CD4-positive, alpha-beta T cell (primary cell): ENCODE measurements at regions not wholly inside any gene's neighbourhood (a gene's known extent, or its start where the extent isn't known, plus 50 kb on each side); places are given as distances from the start of the nearest gene placed in this dataset.

Source experiments
- ATAC-seq: fragments of 200-7000 bp; cut with Tn5 transposase; one replicate; pipeline ENCODE4 v1.10.0; 2022; ENCODE audit warnings: mild to moderate bottlenecking; ENCODE audit not compliant: poor library complexity
- CTCF ChIA-PET: fragments of 350-600 bp; sonication (Branson Sonifier 250); formaldehyde crosslinking; loops from one replicate; lab custom pipeline; 2021; ENCODE audit warnings: antibody characterized with exemption, inconsistent platforms; lab: Charles Lee
- POLR2A ChIA-PET: fragments of 350-600 bp; sonication (Branson Sonifier 250); formaldehyde crosslinking; loops from one replicate; lab custom pipeline; 2021; ENCODE audit warnings: antibody characterized with exemption, inconsistent platforms; lab: Charles Lee
- DNase-seq, 14 experiments: peaks; one replicate each; pipeline ENCODE4 v3.0.0-alpha.2; 2013 to 2020; ENCODE audit warnings: mixed read lengths in 2 of 14
- H3K27ac ChIP-seq, 2 donors: one replicate each; pipeline versions ENCODE4 v1.5.1 to v1.7.0; 2013; ENCODE audit warnings: low read length in 2 of 2, low read depth in 1 of 2, mild to moderate bottlenecking in 1 of 2
- H3K27me3 ChIP-seq, 2 experiments: 1 replicate in 1 of 2; 2 replicates in 1 of 2; pipeline versions ENCODE4 v1.6.1 to v1.7.0; 2013; ENCODE audit warnings: low read length in 2 of 2, control low read depth in 1 of 2, mild to moderate bottlenecking in 1 of 2, moderate library complexity in 1 of 2; ENCODE audit not compliant: insufficient read depth in 2 of 2, control insufficient read depth in 1 of 2
- H3K36me3 ChIP-seq: one replicate; pipeline ENCODE4 v1.6.1; 2013; ENCODE audit warnings: low read length, control low read depth; ENCODE audit not compliant: insufficient read depth
- H3K4me1 ChIP-seq: one replicate; pipeline ENCODE4 v1.6.1; 2013; ENCODE audit warnings: low read length, control low read depth; ENCODE audit not compliant: insufficient read depth
- H3K4me3 ChIP-seq: one replicate; pipeline ENCODE4 v1.5.1; 2013; ENCODE audit warnings: mild to moderate bottlenecking, low read length, moderate library complexity
- H3K9me3 ChIP-seq, 2 experiments: 1 replicate in 1 of 2; 2 replicates in 1 of 2; pipeline versions ENCODE4 v1.6.1 to v1.7.0; 2013; ENCODE audit warnings: low read length in 2 of 2, mild to moderate bottlenecking in 2 of 2, control low read depth in 1 of 2, moderate library complexity in 1 of 2; ENCODE audit not compliant: control insufficient read depth in 1 of 2, insufficient read depth in 1 of 2
- H3K27ac Mint-ChIP-seq: one replicate; pipeline ENCODE4 v1.8.0; 2020; ENCODE audit warnings: mixed read lengths
- H3K27me3 Mint-ChIP-seq: one replicate; pipeline ENCODE4 v1.8.0; 2021; ENCODE audit warnings: mixed read lengths
- H3K36me3 Mint-ChIP-seq: one replicate; pipeline ENCODE4 v1.8.0; 2021; ENCODE audit warnings: low read depth, mixed read lengths
- H3K4me1 Mint-ChIP-seq: one replicate; pipeline ENCODE4 v1.8.0; 2021; ENCODE audit warnings: low read depth, mixed read lengths
- H3K4me3 Mint-ChIP-seq: one replicate; pipeline ENCODE4 v1.8.0; 2020; ENCODE audit warnings: mild to moderate bottlenecking, mixed read lengths
- H3K9me3 Mint-ChIP-seq: one replicate; pipeline ENCODE4 v1.8.0; 2020; ENCODE audit warnings: mixed read lengths
- CTCF ChIP-seq: fragments of 200-600 bp; IDR thresholded peaks from one replicate; pipeline ENCODE4 v1.8.0; 2022; ENCODE audit warnings: antibody characterized with exemption, mild to moderate bottlenecking
- intact Hi-C, 2 experiments: fragments of 100-400 bp; cut with DNase I in 1 of 2; cut with micrococcal nuclease in 1 of 2; formaldehyde crosslinking; loops; one replicate each; pipeline versions ENCODE4 v1.15.1 to v1.9.0; 2023 to 2025; cut with DNase I, micrococcal nuclease

- no peak for ATAC-seq
- DNase-seq, result no peak
- TF ChIP-seq CTCF, result no peak
- H3K9me3 ChIP-seq, result peaks cover 0 to 32% of the 10 kb centered on the region in 2 experiments
- no peak overlapping the region for H3K27ac ChIP-seq
- H3K36me3 ChIP-seq, result no peaks in the 10 kb centered on the region
- H3K4me3 ChIP-seq, result no peak overlapping the region
- POLR2A ChIA-PET, result no interaction called here
- intact Hi-C loops, result no loop called here
- no peaks in the 10 kb centered on the region for H3K27me3 ChIP-seq
- no peaks in the 10 kb centered on the region for H3K4me1 Mint-ChIP-seq
- H3K27me3 Mint-ChIP-seq, result no peaks in the 10 kb centered on the region
- no peak overlapping the region for H3K4me3 Mint-ChIP-seq
- H3K27ac Mint-ChIP-seq, result no peak overlapping the region
- no peaks in the 10 kb centered on the region for H3K4me1 ChIP-seq
- no peaks in the 10 kb centered on the region for H3K36me3 Mint-ChIP-seq
- no peaks in the 10 kb centered on the region for H3K9me3 Mint-ChIP-seq
- CTCF ChIA-PET, result no interaction called here
These were observed 305.9 kb upstream of the SALL3 start for GRCh38 chr18:78673516-78674321.

GRCh38 chr18:78675231-78675630 lies 304.4 kb upstream of the SALL3 start:
- Mint-ChIP-seq H3K4me3 (no peak overlapping the region), H3K9me3 (no peaks in the 10 kb centered on the region), H3K27me3 (no peaks in the 10 kb centered on the region), H3K4me1 (no peaks in the 10 kb centered on the region), H3K27ac (no peak overlapping the region), H3K36me3 (no peaks in the 10 kb centered on the region)
- POLR2A ChIA-PET, result no interaction called here
- Histone ChIP-seq H3K27ac (no peak overlapping the region), H3K36me3 (no peaks in the 10 kb centered on the region), H3K27me3 (no peaks in the 10 kb centered on the region), H3K4me1 (no peaks in the 10 kb centered on the region), H3K9me3 (peaks cover 0 to 32% of the 10 kb centered on the region in 2 experiments), H3K4me3 (no peak overlapping the region)
- no peak for TF ChIP-seq CTCF
- CTCF ChIA-PET, result no interaction called here
- intact Hi-C loops, result no loop called here
- ATAC-seq (no peak), DNase-seq (no peak)

GRCh38 chr18:78676622-78677482 lies 302.8 kb upstream of the SALL3 start:
- Mint-ChIP-seq H3K4me3 (no peak overlapping the region), H3K27me3 (no peaks in the 10 kb centered on the region), H3K9me3 (no peaks in the 10 kb centered on the region), H3K4me1 (no peaks in the 10 kb centered on the region), H3K36me3 (no peaks in the 10 kb centered on the region), H3K27ac (no peak overlapping the region)
- Histone ChIP-seq H3K36me3 (no peaks in the 10 kb centered on the region), H3K9me3 (peaks cover 0 to 32% of the 10 kb centered on the region in 2 experiments), H3K4me1 (no peaks in the 10 kb centered on the region), H3K4me3 (no peak overlapping the region), H3K27me3 (no peaks in the 10 kb centered on the region), H3K27ac (no peak overlapping the region)
- CTCF ChIA-PET, result no interaction called here
- DNase-seq (no peak), ATAC-seq (no peak)
- TF ChIP-seq CTCF, result no peak
- POLR2A ChIA-PET, result no interaction called here
- intact Hi-C loops, result no loop called here
